ENCODE measurements at regions not wholly inside any gene's neighbourhood (a gene's known extent, or its start where the extent isn't known, plus 50 kb on each side); places are given as distances from the start of the nearest gene placed in this dataset.

DNA sequence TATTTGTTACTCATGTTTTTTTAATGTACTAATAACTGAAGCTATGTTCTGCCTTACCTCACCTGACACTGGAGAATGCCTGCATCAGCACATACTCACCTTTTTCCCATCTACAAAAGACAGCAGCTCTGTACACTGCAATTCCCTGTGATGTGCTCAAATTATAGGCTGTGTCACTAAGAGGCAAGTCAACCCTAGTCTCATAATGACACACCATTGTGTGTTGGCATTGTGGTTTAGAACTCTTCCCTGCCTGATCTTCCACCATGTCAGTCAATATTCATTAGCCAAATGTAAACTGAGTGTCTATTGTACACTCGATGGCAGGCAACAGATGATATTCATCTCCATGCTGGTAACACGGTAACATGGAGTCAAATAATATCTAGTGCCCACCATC, 332.1 kb upstream of the TCF4 start:
- TF ChIP-seq GLIS3 (CRISPR knock-in tag; IDR thresholded peaks at IDR 0.05) = no peak
- TF ChIP-seq ZC3H10 (CRISPR knock-in tag; IDR thresholded peaks at IDR 0.05) = no peak
- no peak for TF ChIP-seq ZNF70 (CRISPR knock-in tag; IDR thresholded peaks at IDR 0.05)
- no peak for TF ChIP-seq SNAI2 (CRISPR knock-in tag; IDR thresholded peaks at IDR 0.05)
- no peak for TF ChIP-seq TOX (CRISPR knock-in tag; IDR thresholded peaks at IDR 0.05; ENCODE audit: borderline replicate concordance)
- no peak for TF ChIP-seq BACH2 (CRISPR knock-in tag; IDR thresholded peaks at IDR 0.05; ENCODE audit: borderline replicate concordance)
- no peak for TF ChIP-seq ISL1 (CRISPR knock-in tag; IDR thresholded peaks at IDR 0.05)
- TF ChIP-seq CSDC2 (CRISPR knock-in tag; IDR thresholded peaks at IDR 0.05) = no peak
- TF ChIP-seq ZNF8 (CRISPR knock-in tag; IDR thresholded peaks at IDR 0.05) = no peak
- TF ChIP-seq, protein P1, sequence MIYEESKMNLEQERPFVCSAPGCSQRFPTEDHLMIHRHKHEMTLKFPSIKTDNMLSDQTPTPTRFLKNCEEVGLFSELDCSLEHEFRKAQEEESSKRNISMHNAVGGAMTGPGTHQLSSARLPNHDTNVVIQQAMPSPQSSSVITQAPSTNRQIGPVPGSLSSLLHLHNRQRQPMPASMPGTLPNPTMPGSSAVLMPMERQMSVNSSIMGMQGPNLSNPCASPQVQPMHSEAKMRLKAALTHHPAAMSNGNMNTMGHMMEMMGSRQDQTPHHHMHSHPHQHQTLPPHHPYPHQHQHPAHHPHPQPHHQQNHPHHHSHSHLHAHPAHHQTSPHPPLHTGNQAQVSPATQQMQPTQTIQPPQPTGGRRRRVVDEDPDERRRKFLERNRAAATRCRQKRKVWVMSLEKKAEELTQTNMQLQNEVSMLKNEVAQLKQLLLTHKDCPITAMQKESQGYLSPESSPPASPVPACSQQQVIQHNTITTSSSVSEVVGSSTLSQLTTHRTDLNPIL (CRISPR knock-in tag; IDR thresholded peaks at IDR 0.05; ENCODE audit: low read depth) = no peak
- TF ChIP-seq PPARA (CRISPR knock-in tag; IDR thresholded peaks at IDR 0.05; ENCODE audit: borderline replicate concordance) = no peak
- TF ChIP-seq, protein P2, sequence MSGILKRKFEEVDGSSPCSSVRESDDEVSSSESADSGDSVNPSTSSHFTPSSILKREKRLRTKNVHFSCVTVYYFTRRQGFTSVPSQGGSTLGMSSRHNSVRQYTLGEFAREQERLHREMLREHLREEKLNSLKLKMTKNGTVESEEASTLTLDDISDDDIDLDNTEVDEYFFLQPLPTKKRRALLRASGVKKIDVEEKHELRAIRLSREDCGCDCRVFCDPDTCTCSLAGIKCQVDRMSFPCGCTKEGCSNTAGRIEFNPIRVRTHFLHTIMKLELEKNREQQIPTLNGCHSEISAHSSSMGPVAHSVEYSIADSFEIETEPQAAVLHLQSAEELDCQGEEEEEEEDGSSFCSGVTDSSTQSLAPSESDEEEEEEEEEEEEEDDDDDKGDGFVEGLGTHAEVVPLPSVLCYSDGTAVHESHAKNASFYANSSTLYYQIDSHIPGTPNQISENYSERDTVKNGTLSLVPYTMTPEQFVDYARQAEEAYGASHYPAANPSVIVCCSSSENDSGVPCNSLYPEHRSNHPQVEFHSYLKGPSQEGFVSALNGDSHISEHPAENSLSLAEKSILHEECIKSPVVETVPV (CRISPR knock-in tag; IDR thresholded peaks at IDR 0.05) = no peak
- ATAC-seq = no peak

DNA sequence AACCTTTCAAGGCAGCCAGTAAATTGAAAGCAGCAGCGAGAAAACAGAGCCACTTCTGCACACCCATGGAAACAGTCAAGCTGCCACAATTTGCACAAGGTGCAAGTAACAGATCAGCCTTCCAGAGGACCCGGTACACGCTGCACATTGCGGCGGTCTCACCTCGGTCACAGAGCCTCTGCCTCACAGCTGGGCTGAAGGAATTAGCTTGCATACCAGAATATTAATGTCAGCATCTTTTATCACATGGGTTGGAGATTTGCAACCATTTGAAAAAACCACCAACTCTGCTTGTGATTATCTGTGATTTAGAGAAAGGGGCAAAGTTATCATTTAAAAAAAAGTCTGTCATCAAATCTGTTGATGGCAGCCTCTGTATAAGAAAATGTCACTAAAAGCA, 330.5 kb upstream of the TCF4 start:
- TF ChIP-seq, protein P2 (CRISPR knock-in tag; IDR thresholded peaks at IDR 0.05) = no peak
- no peak for TF ChIP-seq PPARA (CRISPR knock-in tag; IDR thresholded peaks at IDR 0.05; ENCODE audit: borderline replicate concordance)
- TF ChIP-seq BACH2 (CRISPR knock-in tag; IDR thresholded peaks at IDR 0.05; ENCODE audit: borderline replicate concordance) = no peak
- TF ChIP-seq ZNF565 (CRISPR knock-in tag; conservative IDR thresholded peaks at IDR 0.05; ENCODE audit: low read depth) = no peak
- TF ChIP-seq TOX (CRISPR knock-in tag; IDR thresholded peaks at IDR 0.05; ENCODE audit: borderline replicate concordance) = no peak
- TF ChIP-seq, protein P3, sequence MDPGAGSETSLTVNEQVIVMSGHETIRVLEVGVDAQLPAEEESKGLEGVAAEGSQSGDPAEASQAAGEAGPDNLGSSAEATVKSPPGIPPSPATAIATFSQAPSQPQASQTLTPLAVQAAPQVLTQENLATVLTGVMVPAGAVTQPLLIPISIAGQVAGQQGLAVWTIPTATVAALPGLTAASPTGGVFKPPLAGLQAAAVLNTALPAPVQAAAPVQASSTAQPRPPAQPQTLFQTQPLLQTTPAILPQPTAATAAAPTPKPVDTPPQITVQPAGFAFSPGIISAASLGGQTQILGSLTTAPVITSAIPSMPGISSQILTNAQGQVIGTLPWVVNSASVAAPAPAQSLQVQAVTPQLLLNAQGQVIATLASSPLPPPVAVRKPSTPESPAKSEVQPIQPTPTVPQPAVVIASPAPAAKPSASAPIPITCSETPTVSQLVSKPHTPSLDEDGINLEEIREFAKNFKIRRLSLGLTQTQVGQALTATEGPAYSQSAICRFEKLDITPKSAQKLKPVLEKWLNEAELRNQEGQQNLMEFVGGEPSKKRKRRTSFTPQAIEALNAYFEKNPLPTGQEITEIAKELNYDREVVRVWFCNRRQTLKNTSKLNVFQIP (CRISPR knock-in tag; IDR thresholded peaks at IDR 0.05; ENCODE audit: borderline replicate concordance, low read depth) = no peak
- TF ChIP-seq SNAI2 (CRISPR knock-in tag; IDR thresholded peaks at IDR 0.05) = no peak
- no peak for TF ChIP-seq RARB (CRISPR knock-in tag; IDR thresholded peaks at IDR 0.05)
- TF ChIP-seq TCF4 (CRISPR knock-in tag; IDR thresholded peaks at IDR 0.05; ENCODE audit: borderline replicate concordance) = no peak
- no peak for TF ChIP-seq ISL1 (CRISPR knock-in tag; IDR thresholded peaks at IDR 0.05)
- no peak for TF ChIP-seq OSR1 (CRISPR knock-in tag; IDR thresholded peaks at IDR 0.05)
- TF ChIP-seq, protein P4, sequence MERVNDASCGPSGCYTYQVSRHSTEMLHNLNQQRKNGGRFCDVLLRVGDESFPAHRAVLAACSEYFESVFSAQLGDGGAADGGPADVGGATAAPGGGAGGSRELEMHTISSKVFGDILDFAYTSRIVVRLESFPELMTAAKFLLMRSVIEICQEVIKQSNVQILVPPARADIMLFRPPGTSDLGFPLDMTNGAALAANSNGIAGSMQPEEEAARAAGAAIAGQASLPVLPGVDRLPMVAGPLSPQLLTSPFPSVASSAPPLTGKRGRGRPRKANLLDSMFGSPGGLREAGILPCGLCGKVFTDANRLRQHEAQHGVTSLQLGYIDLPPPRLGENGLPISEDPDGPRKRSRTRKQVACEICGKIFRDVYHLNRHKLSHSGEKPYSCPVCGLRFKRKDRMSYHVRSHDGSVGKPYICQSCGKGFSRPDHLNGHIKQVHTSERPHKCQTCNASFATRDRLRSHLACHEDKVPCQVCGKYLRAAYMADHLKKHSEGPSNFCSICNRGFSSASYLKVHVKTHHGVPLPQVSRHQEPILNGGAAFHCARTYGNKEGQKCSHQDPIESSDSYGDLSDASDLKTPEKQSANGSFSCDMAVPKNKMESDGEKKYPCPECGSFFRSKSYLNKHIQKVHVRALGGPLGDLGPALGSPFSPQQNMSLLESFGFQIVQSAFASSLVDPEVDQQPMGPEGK (CRISPR knock-in tag; IDR thresholded peaks at IDR 0.05; ENCODE audit: borderline replicate concordance) = no peak
- TF ChIP-seq, protein P5, sequence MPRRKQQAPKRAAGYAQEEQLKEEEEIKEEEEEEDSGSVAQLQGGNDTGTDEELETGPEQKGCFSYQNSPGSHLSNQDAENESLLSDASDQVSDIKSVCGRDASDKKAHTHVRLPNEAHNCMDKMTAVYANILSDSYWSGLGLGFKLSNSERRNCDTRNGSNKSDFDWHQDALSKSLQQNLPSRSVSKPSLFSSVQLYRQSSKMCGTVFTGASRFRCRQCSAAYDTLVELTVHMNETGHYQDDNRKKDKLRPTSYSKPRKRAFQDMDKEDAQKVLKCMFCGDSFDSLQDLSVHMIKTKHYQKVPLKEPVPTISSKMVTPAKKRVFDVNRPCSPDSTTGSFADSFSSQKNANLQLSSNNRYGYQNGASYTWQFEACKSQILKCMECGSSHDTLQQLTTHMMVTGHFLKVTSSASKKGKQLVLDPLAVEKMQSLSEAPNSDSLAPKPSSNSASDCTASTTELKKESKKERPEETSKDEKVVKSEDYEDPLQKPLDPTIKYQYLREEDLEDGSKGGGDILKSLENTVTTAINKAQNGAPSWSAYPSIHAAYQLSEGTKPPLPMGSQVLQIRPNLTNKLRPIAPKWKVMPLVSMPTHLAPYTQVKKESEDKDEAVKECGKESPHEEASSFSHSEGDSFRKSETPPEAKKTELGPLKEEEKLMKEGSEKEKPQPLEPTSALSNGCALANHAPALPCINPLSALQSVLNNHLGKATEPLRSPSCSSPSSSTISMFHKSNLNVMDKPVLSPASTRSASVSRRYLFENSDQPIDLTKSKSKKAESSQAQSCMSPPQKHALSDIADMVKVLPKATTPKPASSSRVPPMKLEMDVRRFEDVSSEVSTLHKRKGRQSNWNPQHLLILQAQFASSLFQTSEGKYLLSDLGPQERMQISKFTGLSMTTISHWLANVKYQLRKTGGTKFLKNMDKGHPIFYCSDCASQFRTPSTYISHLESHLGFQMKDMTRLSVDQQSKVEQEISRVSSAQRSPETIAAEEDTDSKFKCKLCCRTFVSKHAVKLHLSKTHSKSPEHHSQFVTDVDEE (CRISPR knock-in tag; IDR thresholded peaks at IDR 0.05) = no peak
- no peak for TF ChIP-seq ZNF70 (CRISPR knock-in tag; IDR thresholded peaks at IDR 0.05)
- TF ChIP-seq ZFP30 (CRISPR knock-in tag; IDR thresholded peaks at IDR 0.05) = no peak
- TF ChIP-seq ZC3H10 (CRISPR knock-in tag; IDR thresholded peaks at IDR 0.05) = no peak
- no peak for TF ChIP-seq ZFP3 (CRISPR knock-in tag; IDR thresholded peaks at IDR 0.05)
- TF ChIP-seq ARNTL (CRISPR knock-in tag; IDR thresholded peaks at IDR 0.05; ENCODE audit: borderline replicate concordance, low read depth) = no peak
- no peak for TF ChIP-seq ZNF8 (CRISPR knock-in tag; IDR thresholded peaks at IDR 0.05)
- TF ChIP-seq, protein P1 (CRISPR knock-in tag; IDR thresholded peaks at IDR 0.05; ENCODE audit: low read depth) = no peak
- no peak for ATAC-seq

Measured in SK-N-SH treated with all-trans-retinoic acid at 6 μM for 48 hours (cell line).